ENCODE measurements at regions not wholly inside any gene's neighbourhood (a gene's known extent, or its start where the extent isn't known, plus 50 kb on each side); places are given as distances from the start of the nearest gene placed in this dataset.
"Not testable (repeated sequence)": the region's sequence is repeated elsewhere in the genome, so short reads cannot be mapped to it uniquely, and the experiment has no call there.

DNA sequence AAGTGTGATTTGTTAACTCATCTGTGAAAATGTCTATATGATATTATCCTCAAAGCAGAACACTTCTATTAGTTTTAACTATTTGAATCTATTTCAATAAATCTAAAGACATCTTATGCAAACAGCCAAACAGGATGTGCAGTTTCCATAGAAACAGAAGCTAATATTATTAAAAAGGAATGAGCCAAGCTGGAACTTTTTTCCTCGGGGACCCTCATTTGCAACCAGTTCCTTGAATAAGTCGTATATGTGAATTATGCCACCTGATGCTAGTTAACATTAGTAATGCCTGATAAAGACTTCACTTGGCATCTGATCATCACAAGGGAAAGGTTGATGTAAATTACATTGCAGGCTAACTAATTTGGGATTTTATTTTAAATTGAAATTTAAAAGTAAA is 216.9 kb upstream of the SMLR1 start:
- DNase-seq (ENCODE audit: low spot score) = no peak

DNA sequence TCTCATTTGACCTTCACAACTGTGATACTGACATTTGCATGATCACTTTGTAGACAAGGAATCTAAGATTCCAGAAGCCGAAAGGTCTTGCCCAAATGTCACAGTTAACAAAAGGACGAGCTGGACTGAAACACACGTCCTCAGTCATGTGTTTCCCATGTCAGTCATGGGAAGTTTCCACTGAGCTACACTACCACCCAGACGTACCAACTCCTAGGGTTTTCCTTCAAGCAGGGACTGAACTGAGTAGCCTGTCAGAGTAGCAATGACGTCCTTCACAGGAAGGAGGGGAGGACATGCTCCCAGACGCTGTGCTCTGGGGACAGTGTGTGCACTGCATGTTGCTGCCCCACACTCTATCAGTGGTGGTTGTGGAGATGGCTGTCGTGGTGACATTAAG is 215.8 kb upstream of the SMLR1 start:
- no peak for DNase-seq (ENCODE audit: low spot score)

DNA sequence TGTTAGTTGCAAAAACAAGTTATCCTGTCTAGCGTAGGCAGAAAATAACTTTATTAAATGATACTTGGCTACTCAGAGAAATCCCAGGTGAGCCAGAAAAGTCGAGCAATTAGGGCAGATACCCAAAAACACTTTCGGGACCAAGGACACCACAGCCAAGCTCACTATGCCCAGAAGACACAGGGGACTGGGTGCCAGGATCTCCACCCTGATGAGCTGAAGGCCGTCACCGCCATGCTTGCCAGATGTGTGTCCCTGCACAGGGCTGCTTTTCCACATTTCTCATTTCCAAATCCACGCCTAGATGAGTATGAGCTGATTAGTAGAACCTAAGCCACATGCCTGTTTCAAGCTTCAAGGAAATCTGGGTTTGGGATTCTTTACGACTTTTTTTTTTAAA is 214.0 kb upstream of the SMLR1 start:
- no peak for DNase-seq (ENCODE audit: low spot score)

DNA sequence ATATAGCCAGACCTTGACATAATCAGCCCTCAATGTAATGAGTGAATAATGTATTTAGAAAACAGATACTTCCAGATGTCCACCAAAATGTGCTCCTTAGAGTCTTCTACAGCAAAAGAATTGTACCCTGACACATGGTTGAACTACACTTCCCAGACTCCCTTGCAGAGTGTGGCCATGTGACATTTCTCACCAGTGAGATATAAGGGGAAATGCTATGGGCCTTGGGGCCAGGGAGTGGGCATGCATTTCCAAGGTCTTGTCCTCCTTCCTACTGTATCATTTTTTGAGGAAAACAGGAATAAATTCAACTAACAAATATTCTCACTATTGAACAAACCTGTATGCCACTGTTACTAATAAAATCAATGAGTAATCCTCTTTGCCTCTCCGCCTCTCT is 211.4 kb upstream of the SMLR1 start:
- DNase-seq (ENCODE audit: low spot score) = no peak

DNA sequence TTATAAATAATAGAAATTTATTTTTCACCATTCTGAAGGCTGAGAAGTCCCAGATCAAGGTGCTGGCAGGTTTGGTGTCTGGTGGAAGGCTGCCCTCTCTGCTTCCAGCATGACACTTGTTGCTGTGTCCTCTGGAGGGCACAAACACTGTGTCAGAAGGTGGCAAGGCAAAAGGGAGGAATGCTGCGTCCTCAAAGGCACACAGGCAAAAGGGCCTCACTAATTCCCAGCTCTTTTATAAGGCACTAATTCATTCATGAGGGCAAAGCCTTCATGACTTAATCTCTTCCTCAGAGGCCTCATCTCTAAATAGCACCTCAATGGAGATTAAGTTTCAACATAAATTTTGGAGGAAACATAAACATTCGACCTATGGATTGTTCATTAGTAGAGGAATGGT is 209.5 kb upstream of the SMLR1 start:
- no peak for DNase-seq (ENCODE audit: low spot score)

DNA sequence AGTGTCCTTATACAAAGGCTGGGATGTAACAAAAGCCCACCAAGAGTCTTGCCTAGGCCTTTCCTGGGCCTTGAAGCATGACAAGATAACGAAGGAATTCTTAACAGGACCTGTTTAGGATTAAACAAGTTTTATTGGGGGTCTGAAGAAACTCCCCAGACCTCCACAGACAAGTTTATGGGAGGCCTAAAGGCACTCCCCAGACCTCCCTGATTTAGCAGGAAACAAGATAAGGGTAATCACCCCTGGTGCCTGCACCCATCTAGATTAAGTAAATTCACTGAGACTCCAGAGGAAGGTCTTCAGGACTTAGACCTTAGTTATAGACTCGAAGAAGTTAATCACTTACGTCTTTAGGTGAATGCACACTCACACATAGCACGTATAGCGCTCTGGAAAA is 208.4 kb upstream of the SMLR1 start:
- not testable (repeated sequence) for DNase-seq (ENCODE audit: low spot score)

DNA sequence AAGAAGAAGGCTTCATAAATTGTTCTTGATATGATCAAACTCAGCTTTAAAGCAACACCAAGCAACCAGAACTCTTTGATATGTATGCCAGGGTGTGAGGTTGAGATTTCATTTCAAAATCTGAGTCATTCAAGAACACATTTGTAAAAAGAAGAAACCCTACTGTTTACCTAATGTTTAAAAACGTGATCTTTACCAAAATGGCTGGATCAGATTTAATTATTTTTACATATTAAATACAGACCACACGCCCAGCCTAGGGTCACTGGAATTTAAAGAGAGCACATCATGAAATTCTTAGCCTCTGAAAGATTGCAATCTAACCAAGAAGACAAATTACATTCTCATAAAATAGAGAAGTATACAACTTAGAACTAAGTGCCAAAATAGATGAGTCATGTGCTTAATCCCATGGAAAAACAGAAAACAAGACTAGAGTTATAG is 206.8 kb upstream of the SMLR1 start:
- DNase-seq (ENCODE audit: low spot score) = peak; percentile 29

DNA sequence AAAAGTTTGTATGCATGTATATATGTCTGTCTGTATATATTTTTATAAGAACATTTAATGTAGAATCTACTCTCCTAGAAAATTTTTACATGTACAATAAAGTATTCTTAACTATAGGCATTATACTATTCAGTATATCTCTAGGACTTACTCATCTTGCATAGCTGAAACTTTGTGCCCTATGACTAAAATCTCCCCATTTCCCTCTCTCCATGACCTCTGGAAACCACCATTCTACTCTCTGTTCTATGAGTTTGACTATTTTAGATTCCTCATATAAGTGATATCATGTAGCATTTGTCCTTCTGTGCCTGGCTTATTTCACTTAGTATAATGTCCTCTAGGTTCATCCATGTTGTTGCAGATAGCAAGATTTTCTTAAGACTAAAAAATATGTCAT is 205.1 kb upstream of the SMLR1 start:
- DNase-seq (ENCODE audit: low spot score) = no peak

DNA sequence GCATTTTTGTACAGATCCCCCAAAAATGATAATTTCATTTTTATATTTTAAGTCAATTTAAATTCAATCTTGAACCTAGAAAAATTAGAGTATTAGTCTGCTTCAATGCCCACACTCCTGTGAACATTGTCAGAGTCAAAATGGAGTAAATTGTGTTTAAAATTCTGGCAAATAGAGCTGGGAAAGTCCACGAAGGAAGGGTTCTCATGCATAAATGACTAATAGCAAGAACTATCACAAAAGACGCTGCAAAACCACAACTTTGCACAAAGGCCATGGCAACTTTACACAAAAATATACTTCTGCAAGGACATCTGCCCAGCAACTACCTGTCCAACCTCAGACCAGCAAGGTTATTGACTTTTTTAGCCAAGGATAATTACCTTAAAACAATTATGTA is 203.2 kb upstream of the SMLR1 start:
- no peak for DNase-seq (ENCODE audit: low spot score)

DNA sequence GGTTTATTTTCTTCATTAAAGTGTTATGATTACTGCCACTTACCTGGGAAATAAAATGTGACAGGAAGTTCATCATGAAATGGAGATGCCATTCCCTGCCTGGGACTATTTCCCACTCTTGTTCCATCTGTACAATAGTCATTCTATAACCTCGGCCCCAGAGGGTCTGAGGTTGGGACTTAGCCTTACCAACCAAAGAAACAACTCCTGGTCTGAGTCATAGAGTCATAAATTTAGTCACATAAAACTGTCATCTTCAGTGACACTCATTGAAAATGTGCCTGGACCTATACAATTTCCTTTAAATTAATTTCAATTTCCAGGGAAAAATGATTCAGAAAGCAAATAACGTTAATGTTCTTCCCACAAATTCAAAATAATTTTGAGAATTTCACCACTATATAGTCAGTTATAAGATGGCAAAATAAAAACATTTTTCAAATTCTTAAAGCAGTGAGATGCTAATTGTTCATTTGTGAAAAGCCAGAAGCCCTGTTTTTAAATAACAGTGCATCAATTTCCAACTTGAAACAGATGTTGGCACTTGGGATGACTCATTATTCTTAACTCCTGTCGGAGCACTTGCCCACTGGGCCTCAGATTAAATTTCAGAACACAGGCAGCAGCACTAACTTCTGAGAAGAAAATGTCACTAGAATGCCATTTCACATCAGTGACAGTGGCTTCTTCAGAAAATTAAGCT is 201.2 kb upstream of the SMLR1 start:
- peak; percentile 50 for DNase-seq (ENCODE audit: low spot score)

DNA sequence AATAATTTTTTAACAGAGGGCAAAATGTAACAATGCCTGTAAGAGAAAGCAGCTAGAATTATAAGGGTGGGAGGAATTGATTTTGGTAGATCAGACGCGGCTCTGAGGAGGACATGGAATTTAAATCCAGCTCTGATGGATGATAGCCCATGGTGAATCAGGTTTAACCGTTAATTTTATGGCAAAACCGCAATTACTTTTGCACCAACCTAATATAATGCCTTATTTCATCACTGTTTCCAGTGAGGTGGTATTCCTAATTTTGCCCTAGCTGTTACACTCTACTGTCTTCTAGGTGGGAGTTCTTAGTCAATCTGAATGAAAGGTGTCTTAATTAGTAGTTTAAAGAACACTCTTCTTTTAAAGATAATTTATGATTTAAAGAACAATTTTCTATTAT is 198.3 kb upstream of the SMLR1 start:
- no peak for DNase-seq (ENCODE audit: low spot score)

DNA sequence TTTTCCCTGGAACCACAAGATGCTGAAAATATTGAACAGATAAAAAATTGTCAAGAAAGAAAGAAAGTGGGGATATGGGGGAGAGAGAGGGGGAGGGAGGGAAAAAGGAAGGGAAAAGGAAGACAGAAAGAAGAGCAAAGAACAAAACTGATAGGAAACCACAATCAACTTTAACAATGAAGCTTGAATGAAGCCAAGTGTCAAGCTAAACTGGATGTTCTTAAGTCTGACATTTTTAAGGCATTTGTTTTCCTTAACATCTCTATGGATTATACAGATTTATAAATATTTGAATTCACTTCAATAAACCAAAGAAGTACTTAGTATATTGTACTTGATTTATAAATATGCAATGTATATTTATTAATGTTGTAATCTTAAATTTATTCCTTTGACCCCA is 197.6 kb upstream of the SMLR1 start:
- no peak for DNase-seq (ENCODE audit: low spot score)

DNA sequence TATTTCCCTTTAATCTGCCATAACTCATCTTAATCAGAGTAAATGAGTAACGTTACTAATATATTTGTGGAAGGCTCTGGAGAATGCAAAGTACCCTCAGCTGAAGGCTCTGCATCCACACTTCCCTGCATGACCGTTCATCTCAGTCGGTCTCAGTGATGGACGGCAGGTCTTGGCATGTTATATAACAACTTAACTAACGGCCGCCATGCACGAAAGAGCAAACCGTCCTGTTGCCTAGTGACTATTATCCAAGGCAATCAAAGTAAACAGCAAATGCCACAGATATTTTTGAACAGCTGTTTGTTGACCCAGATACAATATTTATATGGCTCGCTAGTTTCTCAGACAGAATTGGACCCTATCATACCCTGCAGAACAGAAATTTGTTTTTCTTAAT is 194.9 kb upstream of the SMLR1 start:
- no peak for DNase-seq (ENCODE audit: low spot score)

DNA sequence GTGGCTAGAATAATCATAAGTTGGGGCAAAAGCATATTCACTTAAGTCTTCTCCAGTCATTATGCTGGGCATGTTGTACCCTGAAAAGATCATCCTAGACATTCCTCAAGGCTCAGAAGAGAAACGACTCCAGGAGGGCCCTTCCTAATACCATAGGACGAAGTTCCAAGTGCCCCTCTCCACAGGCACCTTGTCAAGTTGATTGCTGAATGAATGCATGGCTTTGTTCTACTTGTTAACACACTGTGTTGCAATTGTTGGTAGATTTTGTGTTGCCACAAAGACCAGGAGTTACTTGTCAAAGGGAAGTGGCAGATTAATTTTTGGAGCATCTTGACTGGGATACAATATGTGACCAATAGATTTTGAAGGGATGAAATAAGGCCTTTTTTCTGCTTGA is 194.3 kb upstream of the SMLR1 start:
- DNase-seq (ENCODE audit: low spot score) = no peak

DNA sequence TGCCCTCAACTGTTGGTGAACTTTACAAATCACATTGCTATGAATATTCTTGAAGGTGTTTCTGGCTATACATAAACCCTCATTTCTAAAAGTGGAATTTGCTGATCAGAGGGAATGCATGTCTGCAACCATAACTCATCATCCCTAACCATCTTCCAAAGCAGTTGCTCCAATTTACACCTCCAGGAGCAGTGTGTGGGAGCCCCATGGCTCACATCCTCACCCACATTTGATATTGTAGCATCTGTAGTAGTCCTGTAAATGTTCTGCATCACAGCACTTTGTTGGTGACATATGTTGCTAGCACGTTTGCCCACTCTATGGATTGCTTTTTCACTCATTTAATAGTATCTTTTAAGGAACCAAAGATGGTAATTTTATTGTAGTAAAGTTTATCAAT is 183.8 kb upstream of the SMLR1 start:
- no peak for DNase-seq (ENCODE audit: low spot score)

DNA sequence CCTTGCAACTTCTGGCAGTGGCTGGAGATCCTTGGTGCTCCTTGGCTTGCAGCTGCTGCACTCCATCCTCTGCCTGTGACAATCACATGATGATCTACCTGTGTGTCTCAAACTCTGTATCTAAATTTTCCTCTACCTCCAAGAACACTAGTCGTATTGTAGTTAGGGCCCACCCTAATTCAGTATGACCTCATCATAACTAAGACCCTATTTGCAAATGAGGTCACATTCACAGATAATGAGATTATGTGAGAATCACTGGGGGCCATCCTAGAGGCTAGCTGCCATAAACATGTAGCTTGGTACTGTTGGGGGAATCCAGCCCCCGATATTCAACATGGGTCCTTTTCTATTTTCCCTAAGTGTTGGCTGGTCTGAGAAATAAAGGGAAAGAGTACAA is 183.0 kb upstream of the SMLR1 start:
- no peak for DNase-seq (ENCODE audit: low spot score)

DNA sequence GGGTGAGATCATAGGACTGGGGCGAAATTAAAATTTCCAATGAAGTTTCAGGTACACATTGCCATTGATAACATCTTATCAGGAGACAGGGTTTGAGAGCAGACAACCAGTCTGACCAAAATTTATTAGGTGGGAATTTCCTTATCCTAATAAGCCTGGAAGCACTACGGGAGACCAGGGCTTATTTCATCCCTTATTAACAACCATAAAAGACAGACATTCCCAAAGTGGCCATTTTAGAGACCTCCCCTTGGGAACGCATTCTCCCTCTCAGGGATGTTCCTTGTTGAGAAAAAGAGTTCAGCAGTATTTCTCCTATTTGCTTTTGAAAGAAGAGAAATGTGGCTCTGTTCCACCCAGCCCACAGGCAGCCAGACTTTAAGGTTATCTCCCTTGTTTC is 182.4 kb upstream of the SMLR1 start:
- not testable (repeated sequence) for DNase-seq (ENCODE audit: low spot score)

DNA sequence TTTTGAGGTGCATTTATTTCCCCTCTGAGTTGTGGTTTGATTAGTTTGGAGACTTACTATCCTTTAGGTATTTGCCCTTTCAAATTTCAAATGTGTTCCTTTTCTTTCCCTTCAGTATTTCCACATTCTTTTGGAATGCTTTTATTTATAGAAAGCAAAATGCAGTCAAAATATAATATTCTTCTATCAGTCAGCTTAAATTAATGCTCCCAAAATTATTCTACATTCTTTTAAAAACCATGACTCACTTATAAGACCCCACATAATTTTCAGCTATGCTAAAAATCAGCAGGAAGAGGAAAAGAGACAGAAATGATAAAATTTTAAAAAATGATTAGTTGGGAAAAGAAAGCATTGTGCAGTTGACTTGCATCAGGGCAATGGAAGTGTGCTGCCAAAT is 180.0 kb upstream of the SMLR1 start:
- DNase-seq (ENCODE audit: low spot score) = no peak

DNA sequence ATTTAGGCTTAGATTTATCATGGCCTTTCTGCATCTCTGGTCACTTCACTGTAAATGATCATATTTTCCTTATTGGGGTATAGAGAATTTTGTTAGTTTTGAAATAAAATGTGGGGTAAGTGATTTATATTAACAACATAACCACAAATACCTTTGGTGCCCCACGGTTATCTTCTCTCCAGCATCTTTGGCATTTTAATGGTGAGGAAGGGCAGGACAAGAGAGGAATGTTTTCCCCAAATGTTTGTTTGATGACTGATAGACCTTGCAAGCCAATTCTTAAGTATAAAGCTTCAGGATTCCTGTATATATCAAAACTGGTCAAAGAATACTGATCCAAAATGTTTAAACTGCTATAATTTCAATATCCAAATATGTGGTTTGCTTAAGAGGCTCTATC is 171.6 kb upstream of the SMLR1 start:
- DNase-seq (ENCODE audit: low spot score) = no peak

DNA sequence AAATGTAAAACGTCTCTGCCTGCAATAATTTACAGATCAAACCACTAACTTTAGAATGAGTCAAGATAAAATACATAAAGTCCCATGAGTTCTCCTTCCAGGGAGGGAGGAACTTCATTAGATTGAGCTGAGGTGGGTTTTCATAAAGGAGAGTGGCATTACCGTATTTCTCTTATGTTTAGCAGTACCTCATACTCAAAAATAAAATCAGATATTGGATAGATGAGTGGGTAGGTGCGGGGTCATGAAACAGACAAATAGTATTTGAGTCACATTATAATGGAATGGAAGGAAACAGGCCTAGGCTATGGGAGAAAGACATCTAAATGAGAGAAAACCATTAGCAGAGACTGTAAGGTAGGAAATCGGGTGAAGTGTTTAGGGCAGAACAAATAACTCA is 166.1 kb upstream of the SMLR1 start:
- no peak for DNase-seq (ENCODE audit: low spot score)

DNA sequence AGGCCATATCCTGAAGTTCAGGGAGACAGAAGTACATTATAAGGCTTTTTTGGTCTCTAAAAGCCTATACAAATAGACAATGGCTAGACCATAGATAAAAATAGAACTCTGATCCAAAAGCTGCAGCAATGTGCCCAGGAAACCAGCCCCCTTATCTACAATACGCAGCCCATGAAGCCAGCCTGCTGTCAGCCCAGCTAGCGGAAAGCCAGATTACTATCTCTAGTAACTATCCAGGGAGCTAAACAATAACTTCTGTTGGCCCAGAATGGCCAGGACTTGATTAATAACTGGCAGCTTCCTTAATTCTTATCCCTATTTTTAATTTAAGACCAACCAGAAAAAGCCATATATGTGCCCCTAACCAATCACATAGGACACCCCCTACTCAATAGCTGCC is 160.4 kb upstream of the SMLR1 start:
- DNase-seq (ENCODE audit: low spot score) = no peak

DNA sequence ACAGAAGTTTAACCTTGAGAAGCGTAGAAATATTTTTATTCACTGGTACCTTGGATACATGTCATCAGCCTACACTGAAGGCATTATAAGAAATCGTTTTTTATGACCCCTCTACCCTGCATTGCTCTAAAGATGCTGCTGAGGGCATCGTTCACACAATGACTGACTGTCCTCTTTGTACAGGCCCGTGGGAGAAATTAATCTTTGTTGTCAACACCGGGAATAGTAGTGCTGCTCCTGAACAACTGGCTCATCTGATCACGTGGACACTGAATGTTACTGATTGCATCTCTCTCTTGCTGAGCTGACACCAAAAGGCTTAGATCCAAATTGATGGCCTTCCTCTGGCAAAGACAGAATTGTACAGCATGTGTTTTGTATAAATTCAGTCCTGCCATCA is 157.1 kb upstream of the SMLR1 start:
- DNase-seq (ENCODE audit: low spot score) = no peak

DNA sequence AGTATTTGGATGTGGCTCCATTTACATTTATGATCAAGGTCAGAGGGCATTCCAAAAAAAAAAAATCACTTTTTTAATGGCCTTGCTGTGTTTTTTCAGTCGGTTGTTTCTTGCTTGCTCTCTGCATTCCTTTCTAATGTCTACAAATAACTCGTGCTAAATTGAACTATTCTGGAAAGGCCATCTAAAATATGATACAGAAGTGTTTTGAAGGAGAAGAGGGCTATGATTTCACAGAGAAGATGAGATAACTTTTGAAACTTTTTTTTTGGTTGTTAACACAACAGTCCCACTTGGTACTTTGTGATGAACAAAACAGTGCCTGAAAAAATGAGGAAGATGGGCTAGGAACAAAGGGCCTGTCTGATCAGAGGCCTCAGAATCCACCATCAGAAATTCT is 156.1 kb upstream of the SMLR1 start:
- no peak for DNase-seq (ENCODE audit: low spot score)

DNA sequence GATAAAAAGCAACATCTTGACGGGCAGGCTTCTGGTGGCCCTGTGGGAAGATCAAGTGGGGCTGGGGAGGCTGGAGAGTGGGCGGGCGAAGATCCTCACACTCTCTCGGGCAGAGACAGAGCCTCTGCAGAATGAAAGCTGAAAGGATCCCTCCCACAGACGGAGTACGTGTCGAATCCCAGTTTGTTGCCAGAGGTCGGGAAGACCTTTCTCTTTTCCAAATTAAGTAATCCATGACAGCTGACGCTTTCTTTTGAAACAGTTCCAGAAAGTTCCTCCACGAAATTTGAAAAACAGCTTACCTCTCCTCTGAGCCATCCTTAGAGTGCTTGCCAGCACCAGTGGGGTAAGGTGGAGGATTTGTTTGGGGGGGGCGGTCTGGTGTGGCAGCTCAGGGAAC is 155.6 kb upstream of the SMLR1 start:
- no peak for DNase-seq (ENCODE audit: low spot score)

DNA sequence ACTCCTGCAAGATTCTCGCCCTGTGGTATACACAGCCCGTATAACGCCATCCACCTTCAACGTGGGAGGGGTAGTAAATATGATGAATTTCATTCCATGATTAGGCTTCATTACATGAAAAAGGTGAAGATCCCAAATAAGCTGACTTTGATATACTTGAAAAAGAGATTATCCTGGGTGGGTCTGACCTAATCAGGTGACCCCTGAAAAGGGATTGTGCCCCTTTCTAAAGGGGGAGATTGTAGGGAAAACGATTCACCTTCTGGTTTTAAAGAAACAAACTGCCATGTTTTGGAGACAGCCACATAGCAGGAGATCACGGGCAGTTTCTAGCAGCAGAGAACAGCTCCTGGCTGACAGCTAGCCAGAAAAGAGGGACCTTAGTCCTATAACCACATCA is 155.1 kb upstream of the SMLR1 start:
- DNase-seq (ENCODE audit: low spot score) = no peak

Data from LoVo (cell line).